WTC11 (cell line): ENCODE measurements at regions not wholly inside any gene's neighbourhood (a gene's known extent, or its start where the extent isn't known, plus 50 kb on each side); places are given as distances from the start of the nearest gene placed in this dataset.

Experiments used
- ATAC-seq: fragments of 200-7000 bp; cut with Tn5 transposase; 2 replicates; pipeline ENCODE4 v1.10.0; 2021; ENCODE audit warnings: mild to moderate bottlenecking, moderate library complexity
- CTCF ChIA-PET: fragments of 300-600 bp; sonication (Branson Sonifier 250); formaldehyde crosslinking; loops from one replicate; lab custom pipeline; 2021; ENCODE audit warnings: antibody characterized with exemption; lab: Charles Lee
- POLR2A ChIA-PET: fragments of 350-600 bp; sonication (Branson Sonifier 250); formaldehyde crosslinking; loops from one replicate; lab custom pipeline; 2021; ENCODE audit warnings: antibody characterized with exemption; lab: Charles Lee
- DNase-seq: peaks from one replicate; pipeline ENCODE4 v3.0.0; 2021; ENCODE audit warnings: low spot score
- H3K27ac Mint-ChIP-seq: 2 replicates; pipeline ENCODE4 v1.8.0; 2021; ENCODE audit warnings: mixed read lengths
- H3K27me3 Mint-ChIP-seq: 2 replicates; pipeline ENCODE4 v1.8.0; 2021; ENCODE audit warnings: low read depth, mild to moderate bottlenecking, moderate library complexity, mixed read lengths
- H3K36me3 Mint-ChIP-seq: 2 replicates; pipeline ENCODE4 v1.8.0; 2021; ENCODE audit warnings: mixed read lengths
- H3K4me1 Mint-ChIP-seq: 2 replicates; pipeline ENCODE4 v1.8.0; 2022; ENCODE audit warnings: mixed read lengths
- H3K4me3 Mint-ChIP-seq: 2 replicates; pipeline ENCODE4 v1.8.0; 2021; ENCODE audit warnings: mild to moderate bottlenecking, moderate library complexity, mixed read lengths
- H3K9me3 Mint-ChIP-seq: 2 replicates; pipeline ENCODE4 v1.8.0; 2021; ENCODE audit warnings: mixed read lengths
- AR ChIP-seq: fragments of 250-450 bp; sonication (Bioruptor Pico); IDR thresholded peaks from 2 replicates; pipeline ENCODE4 v1.9.0; 2021; ENCODE audit warnings: mild to moderate bottlenecking
- ATF1 ChIP-seq: sonication (generic); formaldehyde crosslinking; IDR thresholded peaks from 2 replicates; pipeline ENCODE4 v1.8.1; 2023; ENCODE audit warnings: mild to moderate bottlenecking, moderate library complexity, missing genetic modification reagents
- CREM ChIP-seq: sonication (generic); formaldehyde crosslinking; IDR thresholded peaks from 2 replicates; pipeline ENCODE4 v1.8.1; 2022; ENCODE audit warnings: mild to moderate bottlenecking, missing genetic modification reagents, moderate library complexity
- ELF4 ChIP-seq: sonication (generic); formaldehyde crosslinking; IDR thresholded peaks from 2 replicates; pipeline ENCODE4 v1.8.1; 2022; ENCODE audit warnings: low read depth, mild to moderate bottlenecking, moderate library complexity, missing genetic modification reagents
- ERG ChIP-seq: fragments of 250-450 bp; sonication (Bioruptor Pico); IDR thresholded peaks from 2 replicates; pipeline ENCODE4 v1.8.0; 2021; ENCODE audit warnings: mild to moderate bottlenecking
- FOXJ3 ChIP-seq: sonication (generic); formaldehyde crosslinking; IDR thresholded peaks from 2 replicates; pipeline ENCODE4 v1.9.0; 2021; ENCODE audit warnings: missing genetic modification reagents, mild to moderate bottlenecking, borderline replicate concordance
- GABPB1 ChIP-seq: sonication (generic); formaldehyde crosslinking; IDR thresholded peaks from 2 replicates; pipeline ENCODE4 v1.8.1; 2023; ENCODE audit warnings: mild to moderate bottlenecking, missing genetic modification reagents
- HMGA2 ChIP-seq: fragments of 250-450 bp; sonication (Bioruptor Pico); IDR thresholded peaks from 2 replicates; pipeline ENCODE4 v1.4.0; 2021; ENCODE audit warnings: mild to moderate bottlenecking, moderate library complexity
- IRF1 ChIP-seq: sonication (generic); formaldehyde crosslinking; IDR thresholded peaks from 2 replicates; pipeline ENCODE4 v1.8.0; 2023; ENCODE audit warnings: missing genetic modification reagents
- MXD4 ChIP-seq: fragments of 250-450 bp; sonication (Bioruptor Pico); IDR thresholded peaks from 2 replicates; pipeline ENCODE4 v1.8.0; 2021; ENCODE audit warnings: mild to moderate bottlenecking, moderate library complexity, borderline replicate concordance
- NFATC4 ChIP-seq: fragments of 250-450 bp; sonication (Bioruptor Pico); IDR thresholded peaks from 2 replicates; pipeline ENCODE4 v1.9.0; 2021; ENCODE audit warnings: mild to moderate bottlenecking
- NR3C1 ChIP-seq: sonication (generic); formaldehyde crosslinking; conservative IDR thresholded peaks from 2 replicates; pipeline ENCODE4 v1.8.1; 2023; ENCODE audit warnings: low read depth, mild to moderate bottlenecking, missing genetic modification reagents
- PRRX2 ChIP-seq: fragments of 250-450 bp; sonication (Bioruptor Pico); IDR thresholded peaks from 2 replicates; pipeline ENCODE4 v1.8.0; 2021; ENCODE audit warnings: mild to moderate bottlenecking
- RORB ChIP-seq: fragments of 250-450 bp; sonication (Bioruptor Pico); IDR thresholded peaks from 2 replicates; pipeline ENCODE4 v1.9.0; 2021; ENCODE audit warnings: mild to moderate bottlenecking
- SP1 ChIP-seq: sonication (generic); formaldehyde crosslinking; conservative IDR thresholded peaks from 2 replicates; pipeline ENCODE4 v1.8.1; 2022; ENCODE audit warnings: missing genetic modification reagents
- USF1 ChIP-seq: sonication (generic); formaldehyde crosslinking; IDR thresholded peaks from 2 replicates; pipeline ENCODE4 v1.8.0; 2022; ENCODE audit warnings: mild to moderate bottlenecking, missing genetic modification reagents
- ZNF416 ChIP-seq: fragments of 250-450 bp; sonication (Bioruptor Pico); IDR thresholded peaks from 2 replicates; pipeline ENCODE4 v1.9.0; 2021; ENCODE audit warnings: mild to moderate bottlenecking, inconsistent platforms
- TF ChIP-seq, protein P1 (sequence below): fragments of 250-450 bp; sonication (Bioruptor Pico); IDR thresholded peaks from 2 replicates; pipeline ENCODE4 v2.1.2; 2022; ENCODE audit warnings: mild to moderate bottlenecking, moderate library complexity
- TF ChIP-seq, protein P2 (sequence below): sonication (generic); formaldehyde crosslinking; IDR thresholded peaks from 2 replicates; pipeline ENCODE4 v1.8.1; 2023; ENCODE audit warnings: mild to moderate bottlenecking, missing genetic modification reagents, moderate library complexity
- TF ChIP-seq, protein P3 (sequence below): sonication (generic); formaldehyde crosslinking; IDR thresholded peaks from 2 replicates; pipeline ENCODE4 v1.8.0; 2022; ENCODE audit warnings: mild to moderate bottlenecking, missing genetic modification reagents
- TF ChIP-seq, protein P4 (sequence below): sonication (generic); formaldehyde crosslinking; IDR thresholded peaks from 2 replicates; pipeline ENCODE4 v1.8.0; 2022; ENCODE audit warnings: mild to moderate bottlenecking, missing genetic modification reagents

DNA sequence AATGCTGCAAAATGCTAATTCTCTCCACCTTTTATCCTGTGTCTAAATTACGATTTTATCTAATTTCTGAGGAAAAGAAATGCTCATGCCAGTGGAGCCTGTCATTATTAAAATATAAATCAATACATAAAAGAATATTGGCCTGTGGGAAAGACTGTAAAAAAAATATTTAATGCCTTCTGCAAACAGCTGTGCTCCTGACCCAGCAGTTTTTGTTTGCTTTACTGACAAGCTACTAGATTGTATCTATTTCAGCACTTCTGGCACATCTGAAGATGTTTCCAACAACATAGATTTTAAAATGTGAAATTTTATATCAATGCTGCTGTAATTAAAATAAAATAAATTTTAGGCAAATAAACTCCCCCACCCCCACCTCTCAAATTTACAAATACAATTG is 493.6 kb upstream of the AGTR1 start:
- TF ChIP-seq, protein P1, sequence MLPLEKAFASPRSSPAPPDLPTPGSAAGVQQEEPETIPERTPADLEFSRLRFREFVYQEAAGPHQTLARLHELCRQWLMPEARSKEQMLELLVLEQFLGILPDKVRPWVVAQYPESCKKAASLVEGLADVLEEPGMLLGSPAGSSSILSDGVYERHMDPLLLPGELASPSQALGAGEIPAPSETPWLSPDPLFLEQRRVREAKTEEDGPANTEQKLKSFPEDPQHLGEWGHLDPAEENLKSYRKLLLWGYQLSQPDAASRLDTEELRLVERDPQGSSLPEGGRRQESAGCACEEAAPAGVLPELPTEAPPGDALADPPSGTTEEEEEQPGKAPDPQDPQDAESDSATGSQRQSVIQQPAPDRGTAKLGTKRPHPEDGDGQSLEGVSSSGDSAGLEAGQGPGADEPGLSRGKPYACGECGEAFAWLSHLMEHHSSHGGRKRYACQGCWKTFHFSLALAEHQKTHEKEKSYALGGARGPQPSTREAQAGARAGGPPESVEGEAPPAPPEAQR: no peak
- TF ChIP-seq, protein P2, sequence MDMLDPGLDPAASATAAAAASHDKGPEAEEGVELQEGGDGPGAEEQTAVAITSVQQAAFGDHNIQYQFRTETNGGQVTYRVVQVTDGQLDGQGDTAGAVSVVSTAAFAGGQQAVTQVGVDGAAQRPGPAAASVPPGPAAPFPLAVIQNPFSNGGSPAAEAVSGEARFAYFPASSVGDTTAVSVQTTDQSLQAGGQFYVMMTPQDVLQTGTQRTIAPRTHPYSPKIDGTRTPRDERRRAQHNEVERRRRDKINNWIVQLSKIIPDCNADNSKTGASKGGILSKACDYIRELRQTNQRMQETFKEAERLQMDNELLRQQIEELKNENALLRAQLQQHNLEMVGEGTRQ: no peak
- TF ChIP-seq SP1 (CRISPR knock-in tag) (no peak), ATF1 (CRISPR knock-in tag) (no peak), GABPB1 (no peak), AR (CRISPR knock-in tag) (no peak), MXD4 (CRISPR knock-in tag) (no peak), ERG (no peak), IRF1 (CRISPR knock-in tag) (no peak), ELF4 (CRISPR knock-in tag) (no peak), CREM (CRISPR knock-in tag) (no peak), HMGA2 (CRISPR knock-in tag) (no peak), NR3C1 (CRISPR knock-in tag) (no peak)
- TF ChIP-seq, protein P3, sequence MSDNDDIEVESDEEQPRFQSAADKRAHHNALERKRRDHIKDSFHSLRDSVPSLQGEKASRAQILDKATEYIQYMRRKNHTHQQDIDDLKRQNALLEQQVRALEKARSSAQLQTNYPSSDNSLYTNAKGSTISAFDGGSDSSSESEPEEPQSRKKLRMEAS (CRISPR knock-in tag): no peak
- TF ChIP-seq, protein P4, sequence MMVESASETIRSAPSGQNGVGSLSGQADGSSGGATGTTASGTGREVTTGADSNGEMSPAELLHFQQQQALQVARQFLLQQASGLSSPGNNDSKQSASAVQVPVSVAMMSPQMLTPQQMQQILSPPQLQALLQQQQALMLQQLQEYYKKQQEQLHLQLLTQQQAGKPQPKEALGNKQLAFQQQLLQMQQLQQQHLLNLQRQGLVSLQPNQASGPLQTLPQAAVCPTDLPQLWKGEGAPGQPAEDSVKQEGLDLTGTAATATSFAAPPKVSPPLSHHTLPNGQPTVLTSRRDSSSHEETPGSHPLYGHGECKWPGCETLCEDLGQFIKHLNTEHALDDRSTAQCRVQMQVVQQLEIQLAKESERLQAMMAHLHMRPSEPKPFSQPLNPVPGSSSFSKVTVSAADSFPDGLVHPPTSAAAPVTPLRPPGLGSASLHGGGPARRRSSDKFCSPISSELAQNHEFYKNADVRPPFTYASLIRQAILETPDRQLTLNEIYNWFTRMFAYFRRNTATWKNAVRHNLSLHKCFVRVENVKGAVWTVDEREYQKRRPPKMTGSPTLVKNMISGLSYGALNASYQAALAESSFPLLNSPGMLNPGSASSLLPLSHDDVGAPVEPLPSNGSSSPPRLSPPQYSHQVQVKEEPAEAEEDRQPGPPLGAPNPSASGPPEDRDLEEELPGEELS (CRISPR knock-in tag): no peak
- no peaks in the 10 kb centered on the region for H3K36me3 Mint-ChIP-seq
- H3K9me3 Mint-ChIP-seq: no peaks in the 10 kb centered on the region
- H3K27me3 Mint-ChIP-seq: no peaks in the 10 kb centered on the region
- DNase-seq (no peak), ATAC-seq (no peak)
- CTCF ChIA-PET: interaction anchor here (0.9 kb wide), 1 partner anchor 812 kb away, joined by 3 read pairs; no protein-coding TSS in a partner anchor
- no peak overlapping the region for H3K4me3 Mint-ChIP-seq
- POLR2A ChIA-PET: interaction anchor here (0.6 kb wide), 2 partner anchors 98 to 228 kb away, joined by 3 read pairs; no protein-coding TSS in a partner anchor
- no peak overlapping the region for H3K27ac Mint-ChIP-seq
- H3K4me1 Mint-ChIP-seq: peaks cover 21% of the 10 kb centered on the region

GRCh38 chr3:148205977-148206376 is 491.7 kb upstream of the AGTR1 start:
- DNase-seq: no peak
- POLR2A ChIA-PET: no interaction called here
- H3K27me3 Mint-ChIP-seq: no peaks in the 10 kb centered on the region
- TF ChIP-seq NFATC4 (CRISPR knock-in tag) (no peak), MXD4 (CRISPR knock-in tag) (no peak), IRF1 (CRISPR knock-in tag) (no peak), RORB (CRISPR knock-in tag) (no peak), CREM (CRISPR knock-in tag) (no peak), ZNF416 (no peak), USF1 (CRISPR knock-in tag) (no peak), ERG (no peak), PRRX2 (no peak), FOXJ3 (CRISPR knock-in tag) (no peak)

More at GRCh38 chr3:148205977-148206376, 491.7 kb upstream of the AGTR1 start:
- H3K36me3 Mint-ChIP-seq: no peaks in the 10 kb centered on the region
- H3K4me1 Mint-ChIP-seq: peaks cover 21% of the 10 kb centered on the region
- ATAC-seq: no peak
- no peaks in the 10 kb centered on the region for H3K9me3 Mint-ChIP-seq
- no peak overlapping the region for H3K27ac Mint-ChIP-seq
- no peak overlapping the region for H3K4me3 Mint-ChIP-seq
- CTCF ChIA-PET: no interaction called here
